Keratinocyte (primary cell): ENCODE measurements at regions not wholly inside any gene's neighbourhood (a gene's known extent, or its start where the extent isn't known, plus 50 kb on each side); places are given as distances from the start of the nearest gene placed in this dataset.

ENCODE experiments used
- DNase-seq: peaks from one replicate; pipeline ENCODE4 v3.0.0-alpha.2; 2011; ENCODE audit warnings: low read depth, missing footprints, low spot score
- FAIRE-seq: peaks from 2 replicates; lab custom pipeline; 2011; peaks lifted over from hg19 to GRCh38; lab: Jason Lieb, UNC
- H2AFZ ChIP-seq: 2 replicates; pipeline ENCODE4 v1.6.0; 2012; ENCODE audit warnings: low read length, control low read depth, inconsistent platforms; ENCODE audit not compliant: control insufficient read depth
- H3K27ac ChIP-seq: 2 replicates; pipeline ENCODE4 v1.5.1; 2011; ENCODE audit warnings: low read length; ENCODE audit not compliant: control insufficient read depth, insufficient read depth
- H3K27me3 ChIP-seq: 3 replicates; pipeline ENCODE4 v1.6.0; 2011; ENCODE audit warnings: low read length; ENCODE audit not compliant: control insufficient read depth, insufficient read depth; ENCODE audit errors: extremely low read depth
- H3K36me3 ChIP-seq, 2 experiments: 2 replicates in 1 of 2; 3 replicates in 1 of 2; pipeline ENCODE4 v1.5.1; 2011; ENCODE audit warnings: low read length in 2 of 2, mild to moderate bottlenecking in 1 of 2; ENCODE audit not compliant: control insufficient read depth in 2 of 2, insufficient read depth in 2 of 2; ENCODE audit errors: extremely low read depth in 1 of 2
- H3K4me1 ChIP-seq: 3 replicates; pipeline ENCODE4 v1.5.1; 2011; ENCODE audit warnings: low read length; ENCODE audit not compliant: control insufficient read depth, insufficient read depth; ENCODE audit errors: extremely low read depth
- H3K4me2 ChIP-seq: 3 replicates; pipeline ENCODE4 v1.6.0; 2011; ENCODE audit warnings: low read depth, low read length; ENCODE audit not compliant: control insufficient read depth, insufficient read depth; ENCODE audit errors: extremely low read depth
- H3K4me3 ChIP-seq, 3 experiments: fragments of 200-600 bp in 1 of 3; sonication (generic) in 1 of 3; 2 replicates in 2 of 3; 3 replicates in 1 of 3; pipeline ENCODE4 v1.5.1; 2011 to 2016; ENCODE audit warnings: low read length in 3 of 3, mild to moderate bottlenecking in 3 of 3, control low read depth in 2 of 3, inconsistent platforms in 1 of 3, low read depth in 1 of 3, mixed read lengths in 1 of 3, mixed run types in 1 of 3, moderate library complexity in 1 of 3; ENCODE audit not compliant: control insufficient read depth in 2 of 3, insufficient read depth in 2 of 3; ENCODE audit errors: extremely low read depth in 1 of 3
- H3K79me2 ChIP-seq: 2 replicates; pipeline ENCODE4 v1.6.0; 2012; ENCODE audit warnings: low read length; ENCODE audit not compliant: control insufficient read depth, insufficient read depth
- H3K9ac ChIP-seq: 3 replicates; pipeline ENCODE4 v1.6.0; 2011; ENCODE audit warnings: low read length; ENCODE audit not compliant: control insufficient read depth, insufficient read depth; ENCODE audit errors: extremely low read depth
- H3K9me1 ChIP-seq: 3 replicates; pipeline ENCODE4 v1.6.0; 2011; ENCODE audit warnings: low read length; ENCODE audit not compliant: control insufficient read depth, insufficient read depth; ENCODE audit errors: extremely low read depth
- H3K9me3 ChIP-seq: 2 replicates; pipeline ENCODE4 v1.5.1; 2012; ENCODE audit warnings: low read depth, low read length; ENCODE audit not compliant: control insufficient read depth
- H4K20me1 ChIP-seq: 3 replicates; pipeline ENCODE4 v1.6.0; 2011; ENCODE audit warnings: low read length; ENCODE audit not compliant: control insufficient read depth, insufficient read depth; ENCODE audit errors: extremely low read depth
- CTCF ChIP-seq, 3 experiments: IDR thresholded peaks in 1 of 3; conservative IDR thresholded peaks in 1 of 3; optimal IDR thresholded peaks in 1 of 3; 2 replicates in 2 of 3; 3 replicates in 1 of 3; pipeline versions ENCODE3 to v1.5.1; 2011; ENCODE audit warnings: low read length in 3 of 3, mild to moderate bottlenecking in 3 of 3, moderate library complexity in 2 of 3, control low read depth in 1 of 3, inconsistent platforms in 1 of 3; ENCODE audit not compliant: insufficient read depth in 2 of 3; ENCODE audit errors: extremely low read depth in 1 of 3
- EZH2 ChIP-seq: IDR thresholded peaks from one replicate; pipeline ENCODE4 v1.6.1; 2012; ENCODE audit warnings: inconsistent platforms, mild to moderate bottlenecking, low read length, moderate library complexity
- dilution Hi-C: fragments of 300-500 bp; cut with MboI; formaldehyde crosslinking; loops from one replicate; pipeline ENCODE4 v1.7.0; 2020; ENCODE audit warnings: low sequenced_read_pairs; ENCODE audit not compliant: extremely low pct_ligation_motif_present

DNA sequence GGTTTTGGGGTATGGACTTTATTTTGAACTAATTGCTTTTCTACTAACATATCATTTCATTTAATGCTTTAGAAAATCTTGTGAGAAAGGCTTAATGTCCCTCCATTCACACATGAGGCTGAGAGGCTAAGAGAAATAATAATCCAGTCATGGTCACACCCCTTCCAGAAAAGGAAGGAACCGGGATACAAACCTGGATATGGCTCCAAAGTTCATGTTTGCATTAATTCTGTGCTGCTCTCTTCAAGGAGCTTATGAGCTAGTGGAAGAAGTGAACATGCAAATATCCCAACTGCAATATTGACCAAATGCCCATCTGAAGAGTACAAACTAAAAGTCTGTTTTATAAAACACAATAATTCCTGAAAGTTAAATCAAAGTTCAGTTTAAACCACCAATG lies 732.1 kb upstream of the RIOK2 start:
- no peak for DNase-seq

DNA sequence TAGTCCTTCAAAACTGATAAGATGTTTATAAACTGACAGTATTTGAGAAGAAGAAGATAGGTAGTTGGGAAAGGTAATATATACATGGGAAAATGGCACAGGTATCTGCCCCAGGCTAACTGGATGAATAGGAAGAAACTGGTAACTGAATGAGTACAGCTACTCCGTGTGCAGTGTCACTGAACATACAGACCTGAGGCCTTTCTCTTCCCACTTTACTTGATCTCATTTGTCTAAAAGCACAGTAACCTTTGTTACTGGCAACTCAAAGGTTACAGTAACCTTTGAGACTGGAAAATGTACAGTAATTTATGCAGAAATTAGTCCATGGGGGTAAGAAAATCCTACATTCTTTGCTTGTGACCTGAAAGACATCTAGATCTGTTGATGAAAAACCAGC lies 735.0 kb upstream of the RIOK2 start:
- Histone ChIP-seq H3K9me3 (no peaks in the 10 kb centered on the region), H3K9me1 (no peaks in the 10 kb centered on the region), H3K4me3 (no peak overlapping the region), H4K20me1 (no peaks in the 10 kb centered on the region), H2AFZ (no peak overlapping the region), H3K27ac (no peak overlapping the region), H3K27me3 (no peaks in the 10 kb centered on the region), H3K4me1 (no peaks in the 10 kb centered on the region), H3K9ac (no peak overlapping the region), H3K36me3 (no peaks in the 10 kb centered on the region), H3K79me2 (no peaks in the 10 kb centered on the region), H3K4me2 (no peak overlapping the region)
- FAIRE-seq (no peak), DNase-seq (no peak)
- dilution Hi-C loops: no loop called here
- TF ChIP-seq EZH2 (no peak), CTCF (optimal IDR thresholded peaks at IDR 0.05 in 1 of 3, IDR thresholded peaks at IDR 0.05 in 1 of 3, conservative IDR thresholded peaks at IDR 0.05 in 1 of 3; ENCODE audit: extremely low read depth in 1 of 3, insufficient read depth in 2 of 3, low read length in 3 of 3) (no peak)

More for the DNA sequence above, 732.1 kb upstream of the RIOK2 start:
- no peaks in the 10 kb centered on the region for H3K4me1 ChIP-seq
- H3K36me3 ChIP-seq: no peaks in the 10 kb centered on the region
- dilution Hi-C loops: no loop called here
- H3K9me3 ChIP-seq: no peaks in the 10 kb centered on the region
- H3K9me1 ChIP-seq: no peaks in the 10 kb centered on the region
- FAIRE-seq: no peak
- H3K27me3 ChIP-seq: no peaks in the 10 kb centered on the region
- no peak overlapping the region for H3K4me2 ChIP-seq
- H3K9ac ChIP-seq: no peak overlapping the region
- no peaks in the 10 kb centered on the region for H3K79me2 ChIP-seq
- H3K27ac ChIP-seq: no peak overlapping the region
- H4K20me1 ChIP-seq: no peaks in the 10 kb centered on the region
- TF ChIP-seq CTCF (optimal IDR thresholded peaks at IDR 0.05 in 1 of 3, IDR thresholded peaks at IDR 0.05 in 1 of 3, conservative IDR thresholded peaks at IDR 0.05 in 1 of 3; ENCODE audit: extremely low read depth in 1 of 3, insufficient read depth in 2 of 3, low read length in 3 of 3): no peak
- TF ChIP-seq EZH2: no peak
- H3K4me3 ChIP-seq: no peak overlapping the region
- no peak overlapping the region for H2AFZ ChIP-seq
